ENCODE measurements at regions not wholly inside any gene's neighbourhood (a gene's known extent, or its start where the extent isn't known, plus 50 kb on each side); places are given as distances from the start of the nearest gene placed in this dataset.

GRCh38 chr10:45199205-45199740, 116.1 kb downstream of the OR13A1 start:
- no peak for TF ChIP-seq REPIN1 (tag by site-specific recombination; IDR thresholded peaks at IDR 0.05; ENCODE audit: low read depth)
- no peak for TF ChIP-seq CTCF (tag by site-specific recombination; IDR thresholded peaks at IDR 0.05)
- TF ChIP-seq ZNF362 (tag by site-specific recombination; IDR thresholded peaks at IDR 0.05) = no peak
- TF ChIP-seq MZF1 (tag by site-specific recombination; IDR thresholded peaks at IDR 0.05; ENCODE audit: borderline replicate concordance) = no peak
- TF ChIP-seq ZNF112 (tag by site-specific recombination; IDR thresholded peaks at IDR 0.05) = no peak
- no peak for TF ChIP-seq ZNF549 (tag by site-specific recombination; IDR thresholded peaks at IDR 0.05)
- TF ChIP-seq ZNF311 (tag by site-specific recombination; IDR thresholded peaks at IDR 0.05; ENCODE audit: borderline replicate concordance) = no peak
- TF ChIP-seq ZNF792 (tag by site-specific recombination; IDR thresholded peaks at IDR 0.05) = no peak
- no peak for TF ChIP-seq SETDB1 (IDR thresholded peaks at IDR 0.05; ENCODE audit: insufficient read length, low read length)

Measured in HEK293 (cell line).